ENCODE measurements at regions not wholly inside any gene's neighbourhood (a gene's known extent, or its start where the extent isn't known, plus 50 kb on each side); places are given as distances from the start of the nearest gene placed in this dataset.

DNA sequence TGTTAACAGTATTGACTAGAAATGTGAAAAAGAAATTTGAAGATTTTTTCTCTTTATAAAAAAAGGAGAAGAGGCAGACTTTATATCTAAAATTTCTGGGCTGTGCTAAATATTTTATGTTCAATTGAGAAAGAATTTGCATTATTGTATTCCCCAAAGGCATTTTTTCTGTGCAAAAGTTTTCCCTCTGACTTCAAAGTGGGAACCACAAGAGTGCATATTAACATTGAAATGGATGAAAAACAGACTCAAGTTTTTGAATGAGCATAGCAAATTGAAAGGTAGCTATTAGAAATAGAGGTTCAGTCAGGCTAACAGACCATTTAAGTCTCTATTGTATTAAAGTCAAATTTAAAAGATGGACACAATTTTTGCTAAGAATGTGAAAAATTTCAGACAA, 95.2 kb downstream of the RASSF9 start:
- TF ChIP-seq POLR2AphosphoS5 (IDR thresholded peaks at IDR 0.05; ENCODE audit: low read depth, low read length): no peak
- no peak for TF ChIP-seq TAF1 (IDR thresholded peaks at IDR 0.05; ENCODE audit: borderline replicate concordance, low read depth, low read length)
- no peak for TF ChIP-seq POLR2A (IDR thresholded peaks at IDR 0.05; ENCODE audit: low read depth, low read length)

All from GM12892 (cell line).